ENCODE measurements at regions not wholly inside any gene's neighbourhood (a gene's known extent, or its start where the extent isn't known, plus 50 kb on each side); places are given as distances from the start of the nearest gene placed in this dataset.

GRCh38 chr17:33765871-33766270 is 472.8 kb upstream of the ASIC2 start:
- H3K4me1 ChIP-seq, result no peaks in the 10 kb centered on the region
- intact Hi-C loops (cut with DNase I; ENCODE audit: low total_unique reads), result no loop called here
- no peaks in the 10 kb centered on the region for H3K9me3 ChIP-seq
- DNase-seq, result no peak
- TF ChIP-seq POLR2A (IDR thresholded peaks at IDR 0.05) (no peak), POLR2AphosphoS5 (IDR thresholded peaks at IDR 0.05) (no peak), CTCF (IDR thresholded peaks at IDR 0.05) (no peak), EP300 (IDR thresholded peaks at IDR 0.05; ENCODE audit: low read depth) (no peak)
- no peak overlapping the region for H3K27ac ChIP-seq
- H3K27me3 ChIP-seq, result peaks cover 5% of the 10 kb centered on the region
- no peaks in the 10 kb centered on the region for H3K36me3 ChIP-seq
- H3K4me3 ChIP-seq, result no peak overlapping the region
- in situ Hi-C loops (cut with MboI; ENCODE audit: low pct_ligation_motif_present in 1 of 4, low pct_unique_long_range_greater_than_20kb in 1 of 4, low sequenced_read_pairs in 3 of 4), result no loop called here
- WGBS, 2 donors (ENCODE audit: low coverage in 1 of 2), result 60 to 79% methylated on average over 1 of the region's 1 CpG

GRCh38 chr17:33766721-33767120 is 473.6 kb upstream of the ASIC2 start:
- 40 to 43% methylated on average over 2 to 3 of the region's 3 CpGs for WGBS, 2 donors (ENCODE audit: low coverage in 1 of 2)
- no peaks in the 10 kb centered on the region for H3K4me1 ChIP-seq
- no peak for DNase-seq
- no peaks in the 10 kb centered on the region for H3K36me3 ChIP-seq
- H3K9me3 ChIP-seq, result no peaks in the 10 kb centered on the region
- intact Hi-C loops (cut with DNase I; ENCODE audit: low total_unique reads), result no loop called here
- in situ Hi-C loops (cut with MboI; ENCODE audit: low pct_ligation_motif_present in 1 of 4, low pct_unique_long_range_greater_than_20kb in 1 of 4, low sequenced_read_pairs in 3 of 4), result no loop called here
- TF ChIP-seq POLR2A (IDR thresholded peaks at IDR 0.05) (no peak), EP300 (IDR thresholded peaks at IDR 0.05; ENCODE audit: low read depth) (no peak), CTCF (IDR thresholded peaks at IDR 0.05) (no peak), POLR2AphosphoS5 (IDR thresholded peaks at IDR 0.05) (no peak)
- H3K4me3 ChIP-seq, result no peak overlapping the region
- H3K27me3 ChIP-seq, result peaks cover 5% of the 10 kb centered on the region
- H3K27ac ChIP-seq, result no peak overlapping the region

GRCh38 chr17:33769066-33769465 is 476.0 kb upstream of the ASIC2 start:
- Histone ChIP-seq H3K4me3 (no peak overlapping the region), H3K9me3 (no peaks in the 10 kb centered on the region), H3K27ac (no peak overlapping the region), H3K27me3 (peaks cover 5% of the 10 kb centered on the region), H3K4me1 (no peaks in the 10 kb centered on the region), H3K36me3 (no peaks in the 10 kb centered on the region)
- in situ Hi-C loops (cut with MboI; ENCODE audit: low pct_ligation_motif_present in 1 of 4, low pct_unique_long_range_greater_than_20kb in 1 of 4, low sequenced_read_pairs in 3 of 4) (no loop called here), intact Hi-C loops (cut with DNase I; ENCODE audit: low total_unique reads) (no loop called here)
- no peak for TF ChIP-seq CTCF (IDR thresholded peaks at IDR 0.05)
- no peak for TF ChIP-seq EP300 (IDR thresholded peaks at IDR 0.05; ENCODE audit: low read depth)
- TF ChIP-seq POLR2AphosphoS5 (IDR thresholded peaks at IDR 0.05), result no peak
- no peak for TF ChIP-seq POLR2A (IDR thresholded peaks at IDR 0.05)
- 67% methylated on average over 4 of the region's 4 CpGs; no CpG with 5 or more reads in 1 of the 2 donors for WGBS, 2 donors (ENCODE audit: low coverage in 1 of 2)
- no peak for DNase-seq

- intact Hi-C loops (cut with DNase I; ENCODE audit: low total_unique reads), result no loop called here
- Histone ChIP-seq H3K27me3 (peaks cover 7% of the 10 kb centered on the region), H3K9me3 (no peaks in the 10 kb centered on the region), H3K36me3 (no peaks in the 10 kb centered on the region), H3K4me1 (no peaks in the 10 kb centered on the region), H3K27ac (no peak overlapping the region), H3K4me3 (no peak overlapping the region)
- no peak for DNase-seq
- TF ChIP-seq EP300 (IDR thresholded peaks at IDR 0.05; ENCODE audit: low read depth) (no peak), POLR2A (IDR thresholded peaks at IDR 0.05) (no peak), CTCF (IDR thresholded peaks at IDR 0.05) (no peak), POLR2AphosphoS5 (IDR thresholded peaks at IDR 0.05) (no peak)
- WGBS, 2 donors (ENCODE audit: low coverage in 1 of 2), result 86% methylated on average over 4 of the region's 4 CpGs; no CpG with 5 or more reads in 1 of the 2 donors
- in situ Hi-C loops (cut with MboI; ENCODE audit: low pct_ligation_motif_present in 1 of 4, low pct_unique_long_range_greater_than_20kb in 1 of 4, low sequenced_read_pairs in 3 of 4), result loop anchor here in 2 of 4 donors (25.0 kb wide), 1 partner anchor 361 kb away; no protein-coding TSS in a partner anchor
Measured at GRCh38 chr17:33776304-33776703, 478.8 kb upstream of the CCL2 start.

Measured in transverse colon (tissue), 4 donors.